Hepatocyte (in vitro differentiated cells): ENCODE measurements at regions not wholly inside any gene's neighbourhood (a gene's known extent, or its start where the extent isn't known, plus 50 kb on each side); places are given as distances from the start of the nearest gene placed in this dataset.
A peak's percentile ranks its signal among the peaks of the same experiment; 100 is the strongest.

ENCODE experiments used
- DNase-seq: peaks from one replicate; pipeline ENCODE4 v3.0.0-alpha.2; 2016; ENCODE audit warnings: low spot score
- H2AFZ ChIP-seq: fragments of 200-600 bp; sonication (generic); 2 replicates; pipeline ENCODE4 v1.6.0; 2016; ENCODE audit warnings: antibody characterized with exemption, mild to moderate bottlenecking
- H3K27ac ChIP-seq: fragments of 200-600 bp; sonication (generic); 2 replicates; pipeline ENCODE4 v1.5.1; 2016; ENCODE audit warnings: mild to moderate bottlenecking
- H3K27me3 ChIP-seq: fragments of 200-600 bp; sonication (generic); 2 replicates; pipeline ENCODE4 v1.6.1; 2016
- H3K36me3 ChIP-seq: fragments of 200-600 bp; sonication (generic); replicated peaks from 2 replicates; pipeline ENCODE4 v1.5.1; 2016; ENCODE audit warnings: low read depth; ENCODE audit not compliant: insufficient read depth
- H3K4me1 ChIP-seq: fragments of 200-600 bp; sonication (generic); 2 replicates; pipeline ENCODE4 v1.5.1; 2016; ENCODE audit warnings: mild to moderate bottlenecking, moderate library complexity; ENCODE audit not compliant: insufficient read depth
- H3K4me2 ChIP-seq: fragments of 200-600 bp; sonication (generic); 2 replicates; pipeline ENCODE4 v1.6.0; 2016
- H3K4me3 ChIP-seq: fragments of 200-600 bp; sonication (generic); 2 replicates; pipeline ENCODE4 v1.5.1; 2016; ENCODE audit warnings: mild to moderate bottlenecking
- H3K79me2 ChIP-seq: fragments of 200-600 bp; sonication (generic); 2 replicates; pipeline ENCODE4 v1.6.0; 2017; ENCODE audit warnings: mild to moderate bottlenecking
- H3K9me2 ChIP-seq: fragments of 200-600 bp; sonication (generic); replicated peaks from 2 replicates; pipeline ENCODE4 v1.6.0; 2017; ENCODE audit warnings: mild to moderate bottlenecking; ENCODE audit not compliant: insufficient read depth
- H3K9me3 ChIP-seq: fragments of 200-600 bp; sonication (generic); 2 replicates; pipeline ENCODE4 v1.5.1; 2016; ENCODE audit warnings: low read depth, mild to moderate bottlenecking
- H4K20me1 ChIP-seq: fragments of 200-600 bp; sonication (generic); 2 replicates; pipeline ENCODE4 v1.6.0; 2016; ENCODE audit warnings: mild to moderate bottlenecking; ENCODE audit not compliant: insufficient read depth, poor library complexity, severe bottlenecking
- EZH2 ChIP-seq: fragments of 200-600 bp; sonication (generic); IDR thresholded peaks from 2 replicates; pipeline ENCODE4 v1.6.1; 2016; ENCODE audit warnings: antibody characterized with exemption, mild to moderate bottlenecking, borderline replicate concordance
- EZH2phosphoT487 ChIP-seq: fragments of 200-600 bp; sonication (generic); IDR thresholded peaks from one replicate; pipeline ENCODE4 v1.6.1; 2018; ENCODE audit warnings: antibody characterized with exemption, mild to moderate bottlenecking, low read depth, moderate library complexity; ENCODE audit not compliant: unreplicated experiment, severe bottlenecking
- WGBS: methylation state at CpG from one replicate; pipeline ENCODE4 v1.1.6; 2016; ENCODE audit warnings: low lambda C conversion rate; ENCODE audit errors: missing lambda C conversion rate; 5-methylcytosine and 5-hydroxymethylcytosine counted together
- TF ChIP-seq, protein P1 (sequence below): fragments of 200-600 bp; sonication (generic); IDR thresholded peaks from 2 replicates; pipeline ENCODE4 v1.5.1; 2016; ENCODE audit warnings: antibody characterized with exemption, mild to moderate bottlenecking; ENCODE audit not compliant: poor library complexity

GRCh38 chr17:79420318-79421243, 190.3 kb downstream of the RBFOX3 start:
- 66% methylated on average over 19 of the region's 19 CpGs for WGBS
- H3K4me1 ChIP-seq: no peaks in the 10 kb centered on the region
- no peak overlapping the region for H3K27ac ChIP-seq
- H3K27me3 ChIP-seq: peaks cover 26% of the 10 kb centered on the region
- no peaks in the 10 kb centered on the region for H4K20me1 ChIP-seq
- peak; percentile 58 for DNase-seq
- no peaks in the 10 kb centered on the region for H3K36me3 ChIP-seq
- no peak overlapping the region for H3K4me2 ChIP-seq
- no peak overlapping the region for H3K4me3 ChIP-seq
- H2AFZ ChIP-seq: no peak overlapping the region
- no peaks in the 10 kb centered on the region for H3K79me2 ChIP-seq
- H3K9me2 ChIP-seq: no peaks in the 10 kb centered on the region
- TF ChIP-seq EZH2: no peak
- TF ChIP-seq, protein P1, sequence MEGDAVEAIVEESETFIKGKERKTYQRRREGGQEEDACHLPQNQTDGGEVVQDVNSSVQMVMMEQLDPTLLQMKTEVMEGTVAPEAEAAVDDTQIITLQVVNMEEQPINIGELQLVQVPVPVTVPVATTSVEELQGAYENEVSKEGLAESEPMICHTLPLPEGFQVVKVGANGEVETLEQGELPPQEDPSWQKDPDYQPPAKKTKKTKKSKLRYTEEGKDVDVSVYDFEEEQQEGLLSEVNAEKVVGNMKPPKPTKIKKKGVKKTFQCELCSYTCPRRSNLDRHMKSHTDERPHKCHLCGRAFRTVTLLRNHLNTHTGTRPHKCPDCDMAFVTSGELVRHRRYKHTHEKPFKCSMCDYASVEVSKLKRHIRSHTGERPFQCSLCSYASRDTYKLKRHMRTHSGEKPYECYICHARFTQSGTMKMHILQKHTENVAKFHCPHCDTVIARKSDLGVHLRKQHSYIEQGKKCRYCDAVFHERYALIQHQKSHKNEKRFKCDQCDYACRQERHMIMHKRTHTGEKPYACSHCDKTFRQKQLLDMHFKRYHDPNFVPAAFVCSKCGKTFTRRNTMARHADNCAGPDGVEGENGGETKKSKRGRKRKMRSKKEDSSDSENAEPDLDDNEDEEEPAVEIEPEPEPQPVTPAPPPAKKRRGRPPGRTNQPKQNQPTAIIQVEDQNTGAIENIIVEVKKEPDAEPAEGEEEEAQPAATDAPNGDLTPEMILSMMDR: no peak
- no peak for TF ChIP-seq EZH2phosphoT487
- no peaks in the 10 kb centered on the region for H3K9me3 ChIP-seq

GRCh38 chr17:79417476-79417988, 193.3 kb downstream of the RBFOX3 start:
- H3K27ac ChIP-seq: no peak overlapping the region
- H3K9me3 ChIP-seq: no peaks in the 10 kb centered on the region
- WGBS: 83% methylated on average over 14 of the region's 14 CpGs
- H3K4me2 ChIP-seq: no peak overlapping the region
- no peaks in the 10 kb centered on the region for H4K20me1 ChIP-seq
- no peaks in the 10 kb centered on the region for H3K79me2 ChIP-seq
- no peak for DNase-seq
- H3K36me3 ChIP-seq: no peaks in the 10 kb centered on the region
- H3K9me2 ChIP-seq: no peaks in the 10 kb centered on the region
- no peak overlapping the region for H2AFZ ChIP-seq
- TF ChIP-seq EZH2: no peak
- TF ChIP-seq, protein P1: no peak
- TF ChIP-seq EZH2phosphoT487: no peak
- H3K4me1 ChIP-seq: no peaks in the 10 kb centered on the region
- H3K27me3 ChIP-seq: peaks cover 26% of the 10 kb centered on the region
- H3K4me3 ChIP-seq: no peak overlapping the region

GRCh38 chr17:79415909-79416308, 194.9 kb downstream of the RBFOX3 start:
- H3K27ac ChIP-seq: no peak overlapping the region
- no peaks in the 10 kb centered on the region for H3K9me3 ChIP-seq
- H3K36me3 ChIP-seq: no peaks in the 10 kb centered on the region
- TF ChIP-seq, protein P1: no peak
- TF ChIP-seq EZH2phosphoT487 (no peak), EZH2 (no peak)
- no peaks in the 10 kb centered on the region for H3K79me2 ChIP-seq
- H3K4me3 ChIP-seq: no peak overlapping the region
- H3K4me1 ChIP-seq: no peaks in the 10 kb centered on the region
- no peaks in the 10 kb centered on the region for H4K20me1 ChIP-seq
- no peak for DNase-seq
- H2AFZ ChIP-seq: no peak overlapping the region
- H3K4me2 ChIP-seq: no peak overlapping the region
- H3K27me3 ChIP-seq: peaks cover 26% of the 10 kb centered on the region
- 88% methylated on average over 9 of the region's 9 CpGs for WGBS
- H3K9me2 ChIP-seq: no peaks in the 10 kb centered on the region
